Body of pancreas (tissue), 4 donors: ENCODE measurements at regions not wholly inside any gene's neighbourhood (a gene's known extent, or its start where the extent isn't known, plus 50 kb on each side); places are given as distances from the start of the nearest gene placed in this dataset.

Source experiments
- CTCF ChIP-seq, 7 experiments: fragments of 450-650 bp in 4 of 7; fragments of 200-600 bp in 3 of 7; sonication (generic) in 3 of 7; IDR thresholded peaks; one replicate each; pipeline ENCODE4 v1.5.1; 2016 to 2019; ENCODE audit warnings: antibody characterized with exemption in 7 of 7
- POLR2A ChIP-seq, 3 donors: fragments of 450-650 bp; IDR thresholded peaks; one replicate each; pipeline ENCODE4 v1.6.1; 2016; ENCODE audit warnings: antibody characterized with exemption in 3 of 3, mild to moderate bottlenecking in 2 of 3

- TF ChIP-seq POLR2A (IDR thresholded peaks at IDR 0.05) (no peak), CTCF (IDR thresholded peaks at IDR 0.05) (no peak)
These were observed 104.7 kb upstream of the SSBP2 start for GRCh38 chr5:81855591-81855990.
